ENCODE measurements at regions not wholly inside any gene's neighbourhood (a gene's known extent, or its start where the extent isn't known, plus 50 kb on each side); places are given as distances from the start of the nearest gene placed in this dataset.

DNA sequence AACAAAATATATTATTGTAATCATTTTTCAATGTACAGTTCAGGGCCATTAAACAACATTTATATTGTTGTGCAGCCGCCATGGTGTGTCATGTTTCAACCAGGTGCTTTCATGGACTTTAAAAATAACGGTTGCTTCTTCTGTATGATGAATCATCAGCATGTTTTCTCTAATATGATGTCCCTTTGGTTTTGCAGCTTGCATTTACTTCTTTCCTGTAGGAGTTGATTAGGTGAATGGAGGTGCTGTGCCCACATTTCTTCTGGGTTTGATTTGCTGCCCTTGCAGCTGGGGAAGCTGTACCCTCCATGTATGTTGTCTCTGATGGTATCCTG, 54.9 kb upstream of the TULP4 start:
- Histone ChIP-seq H3K4me3 (replicated peaks; ENCODE audit: insufficient read depth, low read length) (no peak overlapping the region), H3K27me3 (ENCODE audit: insufficient read depth, poor library complexity, severe bottlenecking) (no peaks in the 10 kb centered on the region), H3K27ac (replicated peaks) (no peak overlapping the region)
- TF ChIP-seq GABPA (IDR thresholded peaks at IDR 0.05; ENCODE audit: low read depth), result no peak
- TF ChIP-seq, protein P1, sequence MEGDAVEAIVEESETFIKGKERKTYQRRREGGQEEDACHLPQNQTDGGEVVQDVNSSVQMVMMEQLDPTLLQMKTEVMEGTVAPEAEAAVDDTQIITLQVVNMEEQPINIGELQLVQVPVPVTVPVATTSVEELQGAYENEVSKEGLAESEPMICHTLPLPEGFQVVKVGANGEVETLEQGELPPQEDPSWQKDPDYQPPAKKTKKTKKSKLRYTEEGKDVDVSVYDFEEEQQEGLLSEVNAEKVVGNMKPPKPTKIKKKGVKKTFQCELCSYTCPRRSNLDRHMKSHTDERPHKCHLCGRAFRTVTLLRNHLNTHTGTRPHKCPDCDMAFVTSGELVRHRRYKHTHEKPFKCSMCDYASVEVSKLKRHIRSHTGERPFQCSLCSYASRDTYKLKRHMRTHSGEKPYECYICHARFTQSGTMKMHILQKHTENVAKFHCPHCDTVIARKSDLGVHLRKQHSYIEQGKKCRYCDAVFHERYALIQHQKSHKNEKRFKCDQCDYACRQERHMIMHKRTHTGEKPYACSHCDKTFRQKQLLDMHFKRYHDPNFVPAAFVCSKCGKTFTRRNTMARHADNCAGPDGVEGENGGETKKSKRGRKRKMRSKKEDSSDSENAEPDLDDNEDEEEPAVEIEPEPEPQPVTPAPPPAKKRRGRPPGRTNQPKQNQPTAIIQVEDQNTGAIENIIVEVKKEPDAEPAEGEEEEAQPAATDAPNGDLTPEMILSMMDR (IDR thresholded peaks at IDR 0.05; ENCODE audit: insufficient read depth, low read length), result no peak
- TF ChIP-seq, protein P2, sequence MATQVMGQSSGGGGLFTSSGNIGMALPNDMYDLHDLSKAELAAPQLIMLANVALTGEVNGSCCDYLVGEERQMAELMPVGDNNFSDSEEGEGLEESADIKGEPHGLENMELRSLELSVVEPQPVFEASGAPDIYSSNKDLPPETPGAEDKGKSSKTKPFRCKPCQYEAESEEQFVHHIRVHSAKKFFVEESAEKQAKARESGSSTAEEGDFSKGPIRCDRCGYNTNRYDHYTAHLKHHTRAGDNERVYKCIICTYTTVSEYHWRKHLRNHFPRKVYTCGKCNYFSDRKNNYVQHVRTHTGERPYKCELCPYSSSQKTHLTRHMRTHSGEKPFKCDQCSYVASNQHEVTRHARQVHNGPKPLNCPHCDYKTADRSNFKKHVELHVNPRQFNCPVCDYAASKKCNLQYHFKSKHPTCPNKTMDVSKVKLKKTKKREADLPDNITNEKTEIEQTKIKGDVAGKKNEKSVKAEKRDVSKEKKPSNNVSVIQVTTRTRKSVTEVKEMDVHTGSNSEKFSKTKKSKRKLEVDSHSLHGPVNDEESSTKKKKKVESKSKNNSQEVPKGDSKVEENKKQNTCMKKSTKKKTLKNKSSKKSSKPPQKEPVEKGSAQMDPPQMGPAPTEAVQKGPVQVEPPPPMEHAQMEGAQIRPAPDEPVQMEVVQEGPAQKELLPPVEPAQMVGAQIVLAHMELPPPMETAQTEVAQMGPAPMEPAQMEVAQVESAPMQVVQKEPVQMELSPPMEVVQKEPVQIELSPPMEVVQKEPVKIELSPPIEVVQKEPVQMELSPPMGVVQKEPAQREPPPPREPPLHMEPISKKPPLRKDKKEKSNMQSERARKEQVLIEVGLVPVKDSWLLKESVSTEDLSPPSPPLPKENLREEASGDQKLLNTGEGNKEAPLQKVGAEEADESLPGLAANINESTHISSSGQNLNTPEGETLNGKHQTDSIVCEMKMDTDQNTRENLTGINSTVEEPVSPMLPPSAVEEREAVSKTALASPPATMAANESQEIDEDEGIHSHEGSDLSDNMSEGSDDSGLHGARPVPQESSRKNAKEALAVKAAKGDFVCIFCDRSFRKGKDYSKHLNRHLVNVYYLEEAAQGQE (IDR thresholded peaks at IDR 0.05; ENCODE audit: insufficient replicate concordance, low read depth), result no peak
- TF ChIP-seq SPI1 (IDR thresholded peaks at IDR 0.05; ENCODE audit: borderline replicate concordance, low read depth), result no peak
- no peak for TF ChIP-seq POLR2AphosphoS5 (IDR thresholded peaks at IDR 0.05; ENCODE audit: low read depth)
- no peak for DNase-seq (ENCODE audit: low read depth in 1 of 2, low spot score in 1 of 2)

DNA sequence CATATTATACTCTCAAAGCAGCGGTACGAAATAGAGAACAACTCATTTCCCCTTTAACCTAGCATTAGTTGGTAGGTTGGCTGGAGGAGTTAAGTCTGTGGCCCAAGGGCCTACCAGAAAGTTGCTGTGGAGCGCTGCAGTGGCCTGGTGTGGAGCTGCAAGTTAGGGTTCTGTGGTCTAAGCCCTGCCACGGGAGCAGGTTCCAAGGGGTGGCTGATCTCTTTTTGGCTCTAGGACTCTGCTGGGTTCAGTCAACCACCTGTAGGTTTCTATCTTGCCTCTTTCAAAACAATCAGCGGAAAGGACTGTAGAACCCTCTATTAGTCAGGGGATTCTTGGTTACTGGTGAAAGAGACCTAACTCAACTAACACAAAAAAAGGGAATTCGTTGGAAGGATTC, 54.5 kb upstream of the TULP4 start:
- DNase-seq (ENCODE audit: low read depth in 1 of 2, low spot score in 1 of 2), result no peak
- H3K27ac ChIP-seq (replicated peaks), result no peak overlapping the region
- TF ChIP-seq POLR2AphosphoS5 (IDR thresholded peaks at IDR 0.05; ENCODE audit: low read depth) (no peak), GABPA (IDR thresholded peaks at IDR 0.05; ENCODE audit: low read depth) (no peak)
- no peaks in the 10 kb centered on the region for H3K27me3 ChIP-seq (ENCODE audit: insufficient read depth, poor library complexity, severe bottlenecking)
- no peak overlapping the region for H3K4me3 ChIP-seq (replicated peaks; ENCODE audit: insufficient read depth, low read length)

DNA sequence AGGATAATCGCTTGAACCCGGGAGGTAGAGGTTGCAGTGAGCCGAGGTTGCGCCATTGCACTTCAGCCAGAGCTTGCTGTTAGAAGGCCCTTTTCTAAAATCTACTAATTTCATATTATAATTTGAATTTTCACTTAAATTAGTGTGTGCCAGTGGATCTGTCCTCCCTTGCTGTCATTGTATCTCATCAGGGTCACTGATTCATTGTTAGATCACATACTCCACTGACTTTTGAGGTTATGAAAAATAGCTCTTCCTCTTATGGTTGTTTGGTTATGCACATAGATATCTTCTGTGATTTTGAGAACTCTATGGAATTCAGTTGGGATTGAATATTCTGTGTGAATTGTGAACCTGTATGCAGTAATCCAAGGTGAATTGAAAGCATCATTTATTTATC, 53.1 kb upstream of the TULP4 start:
- no peak overlapping the region for H3K27ac ChIP-seq (replicated peaks)

DNA sequence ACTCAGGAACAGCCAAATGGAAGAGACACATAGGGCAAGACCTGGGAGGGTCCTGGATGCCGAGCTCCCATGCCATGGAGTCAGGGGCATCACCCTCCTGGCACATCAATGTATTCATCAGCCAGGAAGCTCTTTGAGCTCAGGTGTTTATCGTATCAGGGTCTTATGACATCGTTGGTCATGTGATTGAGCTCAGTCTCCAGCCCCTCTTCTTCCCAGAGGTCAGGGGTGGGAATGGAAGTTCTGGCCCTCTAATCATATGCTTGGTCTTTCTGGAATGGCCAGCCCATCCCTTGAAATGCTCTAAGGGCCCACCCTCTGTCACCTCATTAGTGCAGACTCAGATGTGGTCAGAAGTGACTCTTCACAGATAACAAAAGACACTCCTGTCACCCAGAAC, 52.4 kb upstream of the TULP4 start:
- H3K27me3 ChIP-seq (ENCODE audit: insufficient read depth, poor library complexity, severe bottlenecking), result no peaks in the 10 kb centered on the region
- H3K27ac ChIP-seq (replicated peaks), result no peak overlapping the region
- H3K4me3 ChIP-seq (replicated peaks; ENCODE audit: insufficient read depth, low read length), result no peak overlapping the region
- no peak for TF ChIP-seq SPI1 (IDR thresholded peaks at IDR 0.05; ENCODE audit: borderline replicate concordance, low read depth)
- TF ChIP-seq, protein P1 (IDR thresholded peaks at IDR 0.05; ENCODE audit: insufficient read depth, low read length), result no peak
- TF ChIP-seq GABPA (IDR thresholded peaks at IDR 0.05; ENCODE audit: low read depth), result no peak
- no peak for TF ChIP-seq POLR2AphosphoS5 (IDR thresholded peaks at IDR 0.05; ENCODE audit: low read depth)
- TF ChIP-seq, protein P2 (IDR thresholded peaks at IDR 0.05; ENCODE audit: insufficient replicate concordance, low read depth), result no peak
- DNase-seq (ENCODE audit: low read depth in 1 of 2, low spot score in 1 of 2), result no peak

More for the DNA sequence above, 53.1 kb upstream of the TULP4 start:
- DNase-seq (ENCODE audit: low read depth in 1 of 2, low spot score in 1 of 2), result no peak
- TF ChIP-seq GABPA (IDR thresholded peaks at IDR 0.05; ENCODE audit: low read depth) (no peak), SPI1 (IDR thresholded peaks at IDR 0.05; ENCODE audit: borderline replicate concordance, low read depth) (no peak), POLR2AphosphoS5 (IDR thresholded peaks at IDR 0.05; ENCODE audit: low read depth) (no peak)
- TF ChIP-seq, protein P2 (IDR thresholded peaks at IDR 0.05; ENCODE audit: insufficient replicate concordance, low read depth), result no peak
- TF ChIP-seq, protein P1 (IDR thresholded peaks at IDR 0.05; ENCODE audit: insufficient read depth, low read length), result no peak
- Histone ChIP-seq H3K4me3 (replicated peaks; ENCODE audit: insufficient read depth, low read length) (no peak overlapping the region), H3K27me3 (ENCODE audit: insufficient read depth, poor library complexity, severe bottlenecking) (no peaks in the 10 kb centered on the region)

All from HL-60 (cell line).